Naive B cell (primary cell): ENCODE measurements at regions not wholly inside any gene's neighbourhood (a gene's known extent, or its start where the extent isn't known, plus 50 kb on each side); places are given as distances from the start of the nearest gene placed in this dataset.

Experiments
- ATAC-seq, 2 donors: fragments of 150-1000 bp; cut with Tn5 transposase; 2 replicates each; pipeline ENCODE4 v1.10.0; 2021; ENCODE audit warnings: low read depth in 2 of 2, mild to moderate bottlenecking in 2 of 2, moderate library complexity in 2 of 2
- DNase-seq: peaks from one replicate; pipeline ENCODE4 v3.0.0; 2022
- H3K27ac Mint-ChIP-seq, 6 donors: one replicate each; pipeline ENCODE4 v1.8.0; 2020 to 2022; ENCODE audit warnings: mild to moderate bottlenecking in 6 of 6, mixed read lengths in 6 of 6, moderate library complexity in 5 of 6, inconsistent platforms in 2 of 6
- H3K27me3 Mint-ChIP-seq, 3 donors: one replicate each; pipeline ENCODE4 v1.8.0; 2021 to 2022; ENCODE audit warnings: mixed read lengths in 3 of 3, mild to moderate bottlenecking in 1 of 3
- H3K36me3 Mint-ChIP-seq, 2 donors: one replicate each; pipeline ENCODE4 v1.8.0; 2020 to 2022; ENCODE audit warnings: mixed read lengths in 2 of 2, inconsistent platforms in 1 of 2, mild to moderate bottlenecking in 1 of 2
- H3K4me1 Mint-ChIP-seq, 3 donors: one replicate each; pipeline ENCODE4 v1.8.0; 2020 to 2022; ENCODE audit warnings: mixed read lengths in 3 of 3, inconsistent platforms in 1 of 3, mild to moderate bottlenecking in 1 of 3, moderate library complexity in 1 of 3
- H3K4me3 Mint-ChIP-seq, 8 donors: one replicate each; pipeline ENCODE4 v1.8.0; 2020 to 2022; ENCODE audit warnings: mild to moderate bottlenecking in 8 of 8, mixed read lengths in 8 of 8, moderate library complexity in 8 of 8, inconsistent platforms in 2 of 8
- H3K9me3 Mint-ChIP-seq, 7 donors: one replicate each; pipeline ENCODE4 v1.8.0; 2020 to 2022; ENCODE audit warnings: mixed read lengths in 7 of 7, mild to moderate bottlenecking in 5 of 7, inconsistent platforms in 2 of 7, moderate library complexity in 1 of 7

GRCh38 chr5:18078157-18078556 lies 443.9 kb downstream of the TAF11L14 start:
- H3K27me3 Mint-ChIP-seq: peaks cover 0 to 3% (median 0%) of the 10 kb centered on the region in 3 donors
- no peaks in the 10 kb centered on the region for H3K4me1 Mint-ChIP-seq
- H3K36me3 Mint-ChIP-seq: no peaks in the 10 kb centered on the region
- H3K9me3 Mint-ChIP-seq: peaks cover 0 to 5% (median 0%) of the 10 kb centered on the region in 7 donors
- DNase-seq (no peak), ATAC-seq (no peak)
- H3K4me3 Mint-ChIP-seq: no peak overlapping the region
- H3K27ac Mint-ChIP-seq: no peak overlapping the region

GRCh38 chr5:18079831-18080230 lies 445.6 kb downstream of the TAF11L14 start:
- DNase-seq (no peak), ATAC-seq (no peak)
- Mint-ChIP-seq H3K36me3 (no peaks in the 10 kb centered on the region), H3K9me3 (peaks cover 0 to 5% (median 0%) of the 10 kb centered on the region in 7 donors), H3K27me3 (peaks cover 0 to 5% (median 0%) of the 10 kb centered on the region in 3 donors), H3K4me1 (no peaks in the 10 kb centered on the region), H3K4me3 (no peak overlapping the region), H3K27ac (peak overlapping the region in 1 of 6 donors; percentile 67)

GRCh38 chr5:18088020-18088579 lies 453.8 kb downstream of the TAF11L14 start:
- Mint-ChIP-seq H3K4me1 (no peaks in the 10 kb centered on the region), H3K4me3 (no peak overlapping the region), H3K36me3 (no peaks in the 10 kb centered on the region), H3K27ac (peak overlapping the region in 1 of 6 donors; percentile 66), H3K9me3 (peaks cover 0 to 3% (median 0%) of the 10 kb centered on the region in 7 donors), H3K27me3 (peaks cover 0 to 2% (median 0%) of the 10 kb centered on the region in 3 donors)
- ATAC-seq (no peak), DNase-seq (no peak)

GRCh38 chr5:18090177-18090576 lies 455.9 kb downstream of the TAF11L14 start:
- Mint-ChIP-seq H3K4me3 (no peak overlapping the region), H3K9me3 (peaks cover 0 to 3% (median 0%) of the 10 kb centered on the region in 7 donors), H3K4me1 (no peaks in the 10 kb centered on the region), H3K27me3 (no peaks in the 10 kb centered on the region), H3K36me3 (no peaks in the 10 kb centered on the region), H3K27ac (no peak overlapping the region)
- no peak for ATAC-seq
- DNase-seq: no peak

GRCh38 chr5:18091142-18091541 lies 456.9 kb downstream of the TAF11L14 start:
- Mint-ChIP-seq H3K4me3 (no peak overlapping the region), H3K36me3 (no peaks in the 10 kb centered on the region), H3K27me3 (no peaks in the 10 kb centered on the region), H3K4me1 (no peaks in the 10 kb centered on the region), H3K27ac (no peak overlapping the region), H3K9me3 (peaks cover 0 to 3% (median 0%) of the 10 kb centered on the region in 7 donors)
- no peak for ATAC-seq
- no peak for DNase-seq

GRCh38 chr5:18091758-18092157 lies 457.5 kb downstream of the TAF11L14 start:
- H3K36me3 Mint-ChIP-seq: no peaks in the 10 kb centered on the region
- peaks cover 0 to 3% (median 0%) of the 10 kb centered on the region in 7 donors for H3K9me3 Mint-ChIP-seq
- no peaks in the 10 kb centered on the region for H3K4me1 Mint-ChIP-seq
- DNase-seq (no peak), ATAC-seq (no peak)
- no peak overlapping the region for H3K4me3 Mint-ChIP-seq
- H3K27me3 Mint-ChIP-seq: no peaks in the 10 kb centered on the region
- no peak overlapping the region for H3K27ac Mint-ChIP-seq

GRCh38 chr5:18095061-18095460 lies 460.8 kb downstream of the TAF11L14 start:
- Mint-ChIP-seq H3K27ac (no peak overlapping the region), H3K9me3 (no peaks in the 10 kb centered on the region), H3K4me3 (no peak overlapping the region), H3K27me3 (no peaks in the 10 kb centered on the region), H3K4me1 (no peaks in the 10 kb centered on the region), H3K36me3 (no peaks in the 10 kb centered on the region)
- DNase-seq (no peak), ATAC-seq (no peak)

GRCh38 chr5:18097817-18098216 lies 463.6 kb downstream of the TAF11L14 start:
- Mint-ChIP-seq H3K4me3 (no peak overlapping the region), H3K27ac (peak overlapping the region in 1 of 6 donors; percentile 8), H3K4me1 (no peaks in the 10 kb centered on the region), H3K9me3 (no peaks in the 10 kb centered on the region), H3K27me3 (no peaks in the 10 kb centered on the region), H3K36me3 (no peaks in the 10 kb centered on the region)
- DNase-seq (no peak), ATAC-seq (no peak)

GRCh38 chr5:18098691-18099090 lies 464.4 kb downstream of the TAF11L14 start:
- Mint-ChIP-seq H3K36me3 (no peaks in the 10 kb centered on the region), H3K4me1 (no peaks in the 10 kb centered on the region), H3K9me3 (no peaks in the 10 kb centered on the region), H3K27ac (no peak overlapping the region), H3K27me3 (no peaks in the 10 kb centered on the region), H3K4me3 (no peak overlapping the region)
- no peak for DNase-seq
- ATAC-seq: no peak

- ATAC-seq (no peak), DNase-seq (no peak)
- H3K4me3 Mint-ChIP-seq: no peak overlapping the region
- H3K27me3 Mint-ChIP-seq: no peaks in the 10 kb centered on the region
- H3K36me3 Mint-ChIP-seq: no peaks in the 10 kb centered on the region
- no peaks in the 10 kb centered on the region for H3K4me1 Mint-ChIP-seq
- H3K27ac Mint-ChIP-seq: no peak overlapping the region
- H3K9me3 Mint-ChIP-seq: no peaks in the 10 kb centered on the region
Measured at GRCh38 chr5:18099261-18099660, 465.0 kb downstream of the TAF11L14 start.

GRCh38 chr5:18101532-18101931 lies 467.3 kb downstream of the TAF11L14 start:
- H3K9me3 Mint-ChIP-seq: no peaks in the 10 kb centered on the region

GRCh38 chr5:18102733-18103132 lies 468.5 kb downstream of the TAF11L14 start:
- H3K4me1 Mint-ChIP-seq: no peaks in the 10 kb centered on the region
- ATAC-seq (no peak), DNase-seq (no peak)
- no peaks in the 10 kb centered on the region for H3K27me3 Mint-ChIP-seq
- H3K27ac Mint-ChIP-seq: no peak overlapping the region
- H3K4me3 Mint-ChIP-seq: no peak overlapping the region
- H3K9me3 Mint-ChIP-seq: no peaks in the 10 kb centered on the region
- H3K36me3 Mint-ChIP-seq: no peaks in the 10 kb centered on the region

More at GRCh38 chr5:18101532-18101931, 467.3 kb downstream of the TAF11L14 start:
- no peak for ATAC-seq
- DNase-seq: no peak
- Mint-ChIP-seq H3K4me1 (no peaks in the 10 kb centered on the region), H3K27ac (no peak overlapping the region), H3K36me3 (no peaks in the 10 kb centered on the region), H3K4me3 (no peak overlapping the region), H3K27me3 (no peaks in the 10 kb centered on the region)

- H3K4me3 Mint-ChIP-seq: no peak overlapping the region
- no peaks in the 10 kb centered on the region for H3K4me1 Mint-ChIP-seq
- ATAC-seq: no peak
- H3K36me3 Mint-ChIP-seq: no peaks in the 10 kb centered on the region
- no peak for DNase-seq
- no peaks in the 10 kb centered on the region for H3K9me3 Mint-ChIP-seq
- no peaks in the 10 kb centered on the region for H3K27me3 Mint-ChIP-seq
- no peak overlapping the region for H3K27ac Mint-ChIP-seq
Measured at GRCh38 chr5:18105449-18105848, 471.2 kb downstream of the TAF11L14 start.

GRCh38 chr5:18111906-18112465 lies 477.7 kb downstream of the TAF11L14 start:
- H3K27ac Mint-ChIP-seq: no peak overlapping the region

More at GRCh38 chr5:18111906-18112465, 477.7 kb downstream of the TAF11L14 start:
- ATAC-seq: no peak
- DNase-seq: no peak
- no peaks in the 10 kb centered on the region for H3K36me3 Mint-ChIP-seq
- no peaks in the 10 kb centered on the region for H3K27me3 Mint-ChIP-seq
- no peaks in the 10 kb centered on the region for H3K4me1 Mint-ChIP-seq
- H3K9me3 Mint-ChIP-seq: no peaks in the 10 kb centered on the region
- H3K4me3 Mint-ChIP-seq: no peak overlapping the region
